ENCODE measurements at regions not wholly inside any gene's neighbourhood (a gene's known extent, or its start where the extent isn't known, plus 50 kb on each side); places are given as distances from the start of the nearest gene placed in this dataset.

DNA sequence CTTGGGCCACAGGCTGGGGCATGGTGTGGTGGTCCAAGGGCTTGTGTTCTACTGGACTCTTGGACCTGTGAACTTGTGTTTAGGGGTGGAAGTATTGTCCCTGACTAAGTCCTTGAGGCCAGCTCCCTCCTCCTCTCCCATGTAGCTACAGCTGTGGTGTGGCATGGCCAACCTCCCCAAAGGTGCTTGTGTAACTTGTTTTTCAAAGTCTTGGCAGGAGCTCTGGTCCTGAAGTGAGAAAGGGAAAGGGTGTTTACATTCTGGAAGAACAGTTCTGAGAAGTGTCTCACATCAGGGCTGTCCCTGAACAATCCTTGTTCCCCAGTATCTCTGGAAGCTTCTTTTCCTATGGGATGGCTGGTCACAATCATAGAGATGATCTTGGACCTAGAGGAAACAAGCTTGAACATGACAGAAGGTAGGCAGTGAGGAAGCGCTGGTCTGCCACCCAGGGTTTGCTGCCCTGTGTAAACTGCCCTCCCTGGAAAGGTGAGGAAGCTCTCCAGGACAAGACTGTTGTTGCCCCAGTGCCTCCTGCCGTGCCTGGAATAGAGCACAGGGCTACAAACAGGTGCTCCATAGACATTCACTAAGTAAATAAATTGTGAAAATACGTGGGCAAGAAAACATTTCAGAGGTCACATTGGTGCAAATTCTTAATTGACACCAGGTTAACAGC, 64.6 kb upstream of the KLF9 start:
- no peak for DNase-seq

DNA sequence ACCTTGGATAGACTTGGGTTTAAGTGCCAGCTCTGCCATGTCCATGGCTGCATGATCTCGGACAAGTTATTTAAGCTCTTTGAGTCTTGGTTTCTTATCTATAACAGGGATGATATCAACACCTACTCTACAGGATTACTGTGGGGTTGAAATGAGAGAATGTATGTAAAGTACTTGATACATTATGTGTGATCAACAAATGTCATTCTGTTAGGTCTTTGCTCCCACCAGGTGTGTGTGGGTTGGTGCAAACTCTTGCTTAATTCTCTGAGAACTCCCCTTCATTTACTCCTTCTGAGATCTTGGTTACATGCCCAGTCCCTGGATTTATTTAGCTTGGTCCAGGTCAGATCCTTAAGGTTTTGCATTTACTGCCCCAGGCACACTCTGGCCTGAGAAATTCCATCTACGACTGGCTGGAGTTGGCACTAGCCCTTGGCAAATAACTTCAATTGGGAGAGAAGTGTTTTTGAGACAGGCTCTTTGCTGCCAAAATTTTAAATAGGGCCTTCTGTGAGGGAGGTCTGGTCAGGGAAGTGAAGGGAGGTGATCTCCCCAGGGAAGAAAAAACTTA, 63.5 kb upstream of the KLF9 start:
- DNase-seq: peak in 1 of 14 donors; percentile 15

- DNase-seq: no peak
These were observed 62.8 kb upstream of the KLF9 start for GRCh38 chr9:70477146-70477745.

DNA sequence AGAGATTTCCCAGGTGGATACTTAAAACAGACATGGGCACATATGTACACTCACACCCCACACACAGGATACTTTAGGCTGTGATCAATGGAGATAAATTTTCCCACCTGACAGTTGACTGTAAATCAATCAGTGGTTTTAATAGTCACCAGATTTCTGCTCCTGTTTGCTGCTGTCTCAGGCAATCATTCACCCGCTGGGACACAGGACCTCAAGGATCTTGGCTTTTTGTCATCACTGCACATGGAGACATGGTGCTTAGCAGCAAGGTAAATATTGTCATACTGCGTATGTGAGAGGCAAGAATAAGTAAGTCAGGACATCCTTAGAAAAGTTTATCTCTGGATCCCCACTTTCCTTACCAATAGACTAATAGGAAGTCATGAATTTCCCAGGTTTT, 60.8 kb upstream of the KLF9 start:
- no peak for DNase-seq

GRCh38 chr9:70474413-70474812, 60.0 kb upstream of the KLF9 start:
- no peak for DNase-seq

GRCh38 chr9:70472268-70473249, 58.1 kb upstream of the KLF9 start:
- no peak for DNase-seq

DNA sequence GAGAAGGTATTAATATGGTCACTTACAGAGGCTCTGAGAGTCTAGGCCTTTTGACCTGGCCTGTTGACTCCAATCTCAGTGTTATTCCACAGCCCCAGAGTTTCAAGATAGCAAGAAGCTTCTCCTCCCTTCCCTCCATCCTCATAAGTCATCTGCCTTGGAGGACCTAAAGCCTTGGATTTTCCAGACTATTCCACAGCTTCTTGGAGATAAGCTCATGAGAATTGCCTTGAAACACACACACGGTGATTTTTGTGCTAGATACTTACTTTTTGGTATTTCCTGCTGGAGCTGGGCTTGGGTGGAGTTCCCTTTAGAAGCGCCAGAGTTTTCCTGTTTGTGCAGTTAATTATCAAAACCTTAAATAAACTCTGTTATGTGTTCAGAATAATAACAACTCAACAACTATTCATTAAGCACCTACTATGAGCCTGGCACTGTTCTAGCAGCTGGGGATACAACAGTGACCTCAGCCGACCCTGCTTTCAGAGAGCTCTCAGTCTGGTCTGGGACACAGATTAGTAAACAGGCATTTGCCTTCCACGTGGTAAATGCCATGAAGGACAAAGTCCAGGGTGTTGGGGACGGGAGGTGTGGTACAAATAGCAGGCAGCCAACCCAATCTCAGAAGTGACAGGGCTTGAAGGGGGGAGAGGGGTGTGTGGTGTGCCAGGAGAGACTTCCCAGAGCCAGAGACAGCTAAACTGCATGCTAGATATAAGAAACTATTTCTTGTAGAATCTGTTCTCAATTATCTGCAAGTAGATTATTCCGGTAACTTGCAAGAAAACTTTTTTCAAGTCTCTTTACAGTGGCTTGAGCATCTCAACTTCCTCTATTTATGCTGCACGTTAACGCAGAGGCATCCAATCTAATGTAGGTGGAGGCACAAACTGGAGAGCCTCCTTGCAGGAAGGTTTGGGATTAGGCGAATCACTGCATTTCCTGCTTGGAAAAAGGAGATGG, 55.9 kb upstream of the KLF9 start:
- peak in 1 of 14 donors; percentile 35 for DNase-seq

- no peak for DNase-seq
These were observed 53.8 kb upstream of the KLF9 start for GRCh38 chr9:70468291-70468690.

- no peak for DNase-seq
These were observed 52.6 kb upstream of the KLF9 start for GRCh38 chr9:70466976-70467561.

GRCh38 chr9:70465904-70466303, 51.4 kb upstream of the KLF9 start:
- DNase-seq: no peak

DNA sequence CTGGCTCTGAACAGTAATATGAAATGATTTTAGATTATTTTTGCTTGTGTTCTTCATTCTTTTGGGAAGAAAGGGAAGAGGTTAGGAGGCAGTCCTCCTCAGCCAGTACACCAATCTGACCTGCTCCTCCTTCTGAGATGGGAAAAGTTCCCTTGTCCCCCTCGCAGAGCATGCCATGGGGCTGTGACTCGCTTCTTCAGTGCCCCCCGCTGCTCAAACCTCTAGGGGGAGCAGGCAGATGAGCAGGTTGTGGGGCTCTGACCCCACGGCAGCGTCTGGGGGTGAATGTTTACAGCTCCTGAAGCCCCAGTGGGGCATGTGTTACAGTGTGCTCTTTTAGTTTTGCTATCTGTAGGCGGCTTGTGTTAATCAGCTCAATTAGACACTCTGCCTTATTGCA, 50.9 kb upstream of the KLF9 start:
- no peak for DNase-seq

All from C1 segment of cervical spinal cord (tissue), 14 donors.